Suppressor macrophage (primary cell): ENCODE measurements at regions not wholly inside any gene's neighbourhood (a gene's known extent, or its start where the extent isn't known, plus 50 kb on each side); places are given as distances from the start of the nearest gene placed in this dataset.

Experiments used
- DNase-seq, 4 experiments: peaks; one replicate each; pipeline ENCODE4 v3.0.0-alpha.2; 2020 to 2022

GRCh38 chr21:22585558-22585957 lies 1587.3 kb downstream of the NCAM2 start:
- no peak for DNase-seq

GRCh38 chr21:22597660-22598255 lies 1599.5 kb downstream of the NCAM2 start:
- no peak for DNase-seq

- DNase-seq: no peak
Measured at GRCh38 chr21:22609802-22610201, 1611.6 kb downstream of the NCAM2 start.

- no peak for DNase-seq
Measured at GRCh38 chr21:22627911-22628310, 1629.7 kb downstream of the NCAM2 start.

GRCh38 chr21:22630953-22631465 lies 1632.8 kb downstream of the NCAM2 start:
- DNase-seq: no peak

- no peak for DNase-seq
Measured at GRCh38 chr21:22632176-22632575, 1634.0 kb downstream of the NCAM2 start.

- no peak for DNase-seq
Measured at GRCh38 chr21:22649246-22649645, 1651.0 kb downstream of the NCAM2 start.

- no peak for DNase-seq
Measured at GRCh38 chr21:22650226-22650625, 1652.0 kb downstream of the NCAM2 start.

- DNase-seq: no peak
Measured at GRCh38 chr21:22657781-22658180, 1659.6 kb downstream of the NCAM2 start.

GRCh38 chr21:22670148-22670547 lies 1671.9 kb downstream of the NCAM2 start:
- no peak for DNase-seq

- DNase-seq: no peak
Measured at GRCh38 chr21:22679207-22679606, 1681.0 kb downstream of the NCAM2 start.

- DNase-seq: no peak
Measured at GRCh38 chr21:22691658-22692057, 1693.4 kb downstream of the NCAM2 start.

GRCh38 chr21:22703521-22703920 lies 1705.3 kb downstream of the NCAM2 start:
- DNase-seq: no peak

GRCh38 chr21:22710721-22711120 lies 1712.5 kb downstream of the NCAM2 start:
- DNase-seq: no peak

- DNase-seq: no peak
Measured at GRCh38 chr21:22711636-22712035, 1713.4 kb downstream of the NCAM2 start.

GRCh38 chr21:22725436-22725835 lies 1727.2 kb downstream of the NCAM2 start:
- DNase-seq: no peak

GRCh38 chr21:22728091-22728490 lies 1729.9 kb downstream of the NCAM2 start:
- DNase-seq: no peak

GRCh38 chr21:22743085-22743484 lies 1744.9 kb downstream of the NCAM2 start:
- no peak for DNase-seq

- no peak for DNase-seq
Measured at GRCh38 chr21:22754746-22755145, 1756.5 kb downstream of the NCAM2 start.

GRCh38 chr21:22758478-22758877 lies 1760.3 kb downstream of the NCAM2 start:
- peak in 2 of 4 experiments; percentile 1 to 14 for DNase-seq

GRCh38 chr21:22762463-22762862 lies 1764.3 kb downstream of the NCAM2 start:
- no peak for DNase-seq

- no peak for DNase-seq
Measured at GRCh38 chr21:22763442-22763841, 1765.2 kb downstream of the NCAM2 start.

GRCh38 chr21:22764222-22764621 lies 1766.0 kb downstream of the NCAM2 start:
- no peak for DNase-seq

- no peak for DNase-seq
Measured at GRCh38 chr21:22791376-22791775, 1793.2 kb downstream of the NCAM2 start.

- peak; percentile 53 to 78 (median 58) for DNase-seq
Measured at GRCh38 chr21:22791986-22792560, 1793.9 kb downstream of the NCAM2 start.
